GM21619 (cell line): ENCODE measurements at regions not wholly inside any gene's neighbourhood (a gene's known extent, or its start where the extent isn't known, plus 50 kb on each side); places are given as distances from the start of the nearest gene placed in this dataset.

Source experiments
- ATAC-seq: cut with Tn5 transposase; IDR thresholded peaks from one replicate; pipeline ENCODE4 v1.9.1; 2021; ENCODE audit not compliant: unreplicated experiment

DNA sequence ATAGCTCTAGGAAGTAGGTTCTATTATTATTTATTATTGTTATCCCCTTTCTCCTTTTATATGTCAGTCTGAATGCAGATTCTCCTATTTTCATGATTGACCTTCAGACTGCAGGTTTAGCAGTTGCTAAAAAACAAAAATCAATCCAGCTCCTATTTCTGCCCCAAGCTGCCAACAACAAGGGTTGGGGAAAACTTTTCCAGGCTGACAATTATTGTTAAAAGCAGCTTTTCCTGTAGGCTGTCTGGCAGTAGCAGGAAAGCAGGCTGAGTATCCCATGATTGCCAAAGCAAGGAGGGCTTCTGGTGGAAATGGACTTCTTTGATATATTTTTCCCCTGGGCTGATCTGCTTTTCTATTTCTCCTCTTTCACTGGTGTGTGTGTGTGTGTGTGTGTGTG is 78.0 kb upstream of the CTLA4 start:
- ATAC-seq = no peak

DNA sequence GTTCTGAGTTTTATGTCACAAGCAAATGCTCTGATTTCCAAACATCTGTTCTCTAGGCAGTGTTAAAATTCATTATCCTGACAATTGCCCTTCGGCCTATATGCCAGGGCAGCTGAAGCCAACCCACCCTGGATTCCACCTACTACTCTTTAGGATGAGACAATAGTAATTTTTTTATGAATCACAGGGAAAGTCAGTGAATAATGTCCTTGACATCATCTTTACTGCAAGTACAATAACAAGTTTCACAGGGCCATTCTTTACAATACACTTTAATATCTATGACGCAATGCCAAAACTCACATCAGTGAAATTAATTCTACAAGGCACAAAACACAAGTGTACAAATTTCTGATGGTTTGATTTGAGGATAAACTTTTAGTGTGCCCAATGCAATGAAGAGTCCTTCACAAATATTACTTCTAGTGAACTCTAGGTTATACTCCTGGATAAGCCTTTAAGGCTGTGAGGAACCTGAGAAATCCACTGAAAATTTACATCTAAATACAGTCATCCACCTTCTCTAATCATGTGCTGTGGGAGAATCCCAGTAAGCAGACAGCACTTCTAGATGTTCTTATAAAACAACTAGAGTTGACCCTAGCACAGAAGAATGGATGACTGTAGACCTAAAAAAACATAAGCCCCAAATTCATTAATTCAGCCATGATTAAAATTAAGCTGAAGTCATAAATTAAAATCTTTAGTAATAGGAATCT is 77.3 kb upstream of the CTLA4 start:
- no peak for ATAC-seq

DNA sequence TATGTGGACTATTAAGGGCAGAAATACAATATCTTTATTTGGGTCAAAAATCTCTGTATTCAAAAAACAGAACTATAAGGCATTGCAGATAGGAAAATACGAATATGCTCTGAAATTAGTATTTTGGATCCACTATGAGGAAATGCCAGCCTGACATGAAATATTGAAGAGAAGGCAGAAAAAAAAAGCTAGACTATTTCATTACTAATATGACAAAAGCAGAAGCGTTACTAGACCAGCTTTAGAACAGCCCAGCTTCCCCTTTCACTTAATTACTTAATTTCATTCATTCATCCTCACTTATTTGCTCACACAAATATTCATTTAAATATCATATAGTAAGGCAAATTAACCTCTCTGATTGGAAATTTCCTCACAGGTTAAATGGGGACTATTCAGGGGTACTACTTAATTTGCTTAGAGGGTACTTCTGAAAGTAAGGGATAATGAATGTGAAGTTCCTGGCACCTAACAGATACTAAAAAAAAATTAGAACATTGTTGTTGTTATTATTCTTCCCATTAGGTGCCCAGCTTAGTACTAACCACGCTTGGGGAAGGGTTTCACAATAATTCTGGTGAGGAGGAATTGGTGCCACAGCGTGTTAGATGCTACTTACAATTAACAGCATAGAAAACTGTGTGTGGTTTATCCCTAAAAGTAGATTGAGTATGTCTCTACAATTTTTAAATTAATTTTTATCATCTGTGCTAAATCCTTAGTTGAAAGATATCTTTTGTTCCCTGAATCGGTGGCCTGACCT is 71.1 kb upstream of the CTLA4 start:
- ATAC-seq = no peak

DNA sequence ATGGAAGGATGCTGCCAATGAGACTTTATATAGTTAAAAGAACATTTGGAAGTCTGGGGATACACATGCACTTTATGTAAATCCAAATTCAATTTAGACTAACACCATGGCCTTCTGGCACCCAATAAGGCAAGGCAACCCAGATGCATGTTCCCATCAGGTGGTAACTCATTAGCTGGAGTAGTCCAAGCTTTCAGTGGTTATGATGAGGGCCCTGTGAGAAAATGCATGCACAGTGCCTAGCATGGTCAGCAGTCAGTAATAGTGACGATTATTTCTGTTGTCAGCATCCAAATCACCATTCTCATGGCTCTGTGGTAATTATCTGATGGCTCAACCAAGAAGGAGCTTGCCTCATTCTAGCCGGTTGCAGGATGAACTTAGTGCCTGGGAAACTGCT is 70.3 kb upstream of the CTLA4 start:
- ATAC-seq = no peak

DNA sequence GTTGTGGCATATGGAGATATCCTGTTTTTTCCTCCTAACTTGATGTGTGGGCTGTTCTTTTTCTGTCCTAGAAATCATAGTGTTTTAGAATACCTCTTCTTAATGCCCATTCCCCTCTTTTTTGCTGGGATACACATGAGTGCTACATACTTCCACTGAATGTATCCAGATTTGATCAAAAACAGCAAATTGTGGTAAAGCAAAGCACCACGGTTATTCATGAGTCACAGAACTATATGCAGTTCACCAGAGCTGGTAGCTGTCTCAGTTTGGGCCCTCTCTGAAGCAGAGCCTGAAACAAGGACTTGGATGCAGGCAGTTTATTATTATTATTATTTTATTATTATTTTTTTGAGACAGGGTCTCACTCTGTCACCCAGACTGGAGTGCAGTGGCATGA is 69.9 kb upstream of the CTLA4 start:
- no peak for ATAC-seq

DNA sequence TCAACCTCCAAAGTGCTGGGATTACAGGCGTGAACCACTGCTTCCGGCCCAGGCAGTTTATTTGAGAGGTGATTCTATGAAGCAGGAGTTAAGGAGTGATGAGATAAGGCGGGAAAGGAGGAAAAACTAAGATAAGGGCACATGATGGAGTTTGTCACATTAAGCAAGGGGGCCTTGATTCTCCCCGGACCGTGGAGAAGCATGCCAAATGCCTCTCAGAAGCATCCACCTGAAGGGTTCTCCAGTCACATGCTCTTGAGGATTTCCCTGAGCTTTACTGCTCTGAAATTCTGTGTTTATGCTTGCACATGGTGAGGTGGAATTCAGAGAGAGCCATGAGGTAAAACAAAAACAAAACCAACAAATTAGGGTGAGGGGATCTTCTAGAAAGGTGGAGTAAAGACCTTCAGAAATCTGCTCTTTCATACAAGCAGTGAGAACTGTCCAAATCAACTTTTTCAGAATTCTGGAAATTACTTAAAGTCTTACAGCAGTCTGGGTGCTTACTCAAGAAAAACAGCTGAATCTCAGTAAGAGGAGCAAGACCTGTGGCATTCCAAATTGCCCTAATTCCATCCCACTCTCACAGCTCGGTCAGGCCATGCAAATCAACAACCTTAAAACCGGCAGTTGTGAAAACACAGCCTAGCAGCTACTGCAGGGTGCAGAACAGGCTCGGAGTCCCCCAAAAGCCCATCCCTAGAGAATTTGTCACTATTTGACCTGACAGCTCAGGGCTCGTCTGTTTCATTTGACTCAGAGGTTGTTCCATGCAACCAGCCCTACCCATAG is 69.1 kb upstream of the CTLA4 start:
- no peak for ATAC-seq

DNA sequence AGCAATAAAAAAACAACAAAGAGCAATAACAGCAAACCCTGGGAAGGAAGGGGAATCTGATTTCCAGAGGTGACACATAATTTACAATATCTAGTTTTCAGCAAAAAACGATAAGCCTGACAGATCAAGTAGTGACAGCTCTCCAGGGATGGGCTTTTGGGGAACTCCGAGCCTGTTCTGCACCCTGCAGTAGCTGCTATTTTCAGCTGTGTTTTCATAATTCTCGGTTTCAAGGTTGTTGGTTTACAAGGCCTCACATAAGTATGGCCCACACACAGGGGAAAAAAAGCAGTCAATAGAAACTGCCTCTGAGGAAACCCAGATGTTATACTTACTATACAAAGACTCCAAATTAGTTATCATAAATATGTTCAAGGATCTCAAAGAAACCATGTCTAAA is 67.7 kb upstream of the CTLA4 start:
- peak; percentile 96 for ATAC-seq

DNA sequence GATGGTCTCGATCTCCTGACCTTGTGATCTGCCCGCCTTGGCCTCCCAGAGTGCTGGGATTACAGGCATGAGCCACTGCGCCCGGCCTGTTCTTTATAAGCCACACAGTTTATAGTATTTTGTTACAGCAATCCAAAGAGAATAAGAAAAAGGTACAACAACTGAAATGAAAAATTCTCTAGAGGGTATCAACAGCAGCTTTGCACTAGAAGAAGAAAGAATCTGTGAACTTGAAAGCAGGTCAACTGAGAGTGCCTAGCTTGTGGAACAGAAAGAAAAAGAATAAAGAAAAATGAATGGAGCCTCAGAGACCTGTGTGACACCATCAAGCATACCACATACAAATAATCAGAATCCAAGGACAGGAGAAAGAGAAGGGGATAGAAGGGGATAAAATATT is 66.8 kb upstream of the CTLA4 start:
- no peak for ATAC-seq

DNA sequence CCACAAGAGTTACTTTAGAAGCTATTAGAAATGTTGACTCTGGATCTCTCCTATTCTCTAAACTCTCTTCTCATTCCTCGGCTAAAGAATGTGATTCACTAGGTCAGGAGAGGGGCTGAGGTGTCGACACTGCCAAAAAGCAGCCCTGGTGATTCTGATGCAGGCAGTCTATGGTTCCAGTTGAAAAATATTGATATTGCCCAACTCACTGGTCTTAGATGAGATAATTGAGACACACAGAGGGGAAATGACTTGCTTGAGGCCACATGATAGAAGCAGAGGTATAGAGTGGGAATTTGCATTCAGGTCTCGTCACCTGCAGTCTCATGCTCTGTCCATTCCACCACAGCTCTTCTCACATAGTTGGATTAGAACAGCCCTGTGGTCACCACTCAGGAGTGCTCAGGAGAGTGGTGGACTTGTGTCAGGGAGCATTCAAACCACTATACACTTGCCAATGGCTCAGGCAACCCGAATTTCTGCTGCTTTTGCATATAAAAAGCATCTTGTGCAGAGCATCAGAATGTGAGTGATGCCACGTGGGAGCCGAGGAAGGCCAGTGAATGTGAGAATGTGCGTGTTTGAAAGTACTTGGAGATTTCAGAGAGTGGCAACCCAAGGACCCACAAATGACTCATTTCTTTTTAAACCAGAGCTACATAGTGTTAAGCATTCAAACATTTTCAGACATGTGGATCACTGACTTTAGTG is 65.1 kb upstream of the CTLA4 start:
- ATAC-seq = no peak

DNA sequence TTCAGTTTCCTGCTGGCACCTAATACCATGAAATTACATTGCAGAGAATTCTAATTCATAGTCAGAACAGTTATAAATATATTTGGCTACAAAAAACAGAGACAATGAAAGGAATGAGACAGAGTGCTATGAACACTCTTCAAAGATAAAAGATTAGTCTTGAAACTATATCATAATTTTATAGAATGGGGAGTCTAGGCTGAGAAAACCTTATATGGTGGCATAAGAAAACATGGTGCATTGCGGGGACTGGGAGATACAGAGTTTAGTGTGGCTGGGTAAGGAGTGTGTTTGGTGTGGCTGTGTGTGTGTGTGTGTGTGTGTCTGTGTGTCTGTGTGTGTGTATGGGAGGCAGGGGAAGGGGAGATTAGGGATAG is 64.5 kb upstream of the CTLA4 start:
- ATAC-seq = no peak

DNA sequence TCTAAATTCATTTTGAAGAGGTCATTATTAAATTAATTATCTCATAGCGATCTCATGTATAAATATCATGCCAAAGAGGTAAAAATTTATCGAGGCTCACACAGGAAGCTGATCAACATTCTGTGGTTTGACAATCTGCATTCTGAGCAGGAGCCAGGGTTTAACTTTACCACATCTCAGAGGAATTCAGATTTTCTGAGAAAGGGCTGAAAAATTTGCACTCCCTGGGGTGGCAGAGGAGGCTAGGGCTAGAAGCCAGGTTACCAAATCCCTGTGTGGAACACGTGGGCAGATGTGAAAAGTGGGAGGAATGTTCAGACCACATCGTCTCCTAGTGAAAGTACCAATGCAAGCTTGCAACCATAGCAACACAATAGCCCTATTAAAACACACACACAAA is 63.5 kb upstream of the CTLA4 start:
- no peak for ATAC-seq

DNA sequence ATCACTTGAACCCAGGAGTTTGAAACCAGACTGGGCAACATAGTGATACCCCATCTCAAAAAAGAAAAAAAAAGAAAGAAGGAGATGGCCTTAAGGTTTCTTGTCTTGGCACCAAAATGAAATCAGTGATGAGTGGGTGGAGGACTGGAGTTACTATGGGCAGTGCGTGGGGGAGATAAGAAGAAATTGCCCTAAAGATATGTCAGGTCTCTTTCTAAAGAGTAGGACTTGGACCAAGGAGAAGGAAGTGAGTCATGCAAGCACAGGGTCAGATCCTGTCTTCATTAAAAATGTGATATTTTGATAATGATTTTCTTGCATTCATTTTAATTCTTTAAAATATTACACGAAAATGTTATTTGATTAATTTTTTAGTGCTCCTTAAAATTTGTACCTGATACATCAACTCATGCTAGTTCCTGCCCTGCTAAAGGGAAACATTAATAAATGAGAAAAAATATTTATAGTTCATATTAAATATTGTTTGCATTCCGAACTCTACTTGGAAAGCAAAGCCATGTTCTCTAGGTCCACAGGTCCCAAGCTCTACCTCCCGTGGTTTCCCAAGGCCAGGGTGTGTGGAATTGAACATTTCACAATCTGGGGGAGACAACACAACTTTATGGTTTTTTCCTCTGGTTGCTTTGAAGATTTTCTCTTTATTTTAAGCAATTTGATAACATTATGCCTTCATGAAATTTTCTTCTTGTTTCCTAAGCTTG is 62.6 kb upstream of the CTLA4 start:
- ATAC-seq = no peak

DNA sequence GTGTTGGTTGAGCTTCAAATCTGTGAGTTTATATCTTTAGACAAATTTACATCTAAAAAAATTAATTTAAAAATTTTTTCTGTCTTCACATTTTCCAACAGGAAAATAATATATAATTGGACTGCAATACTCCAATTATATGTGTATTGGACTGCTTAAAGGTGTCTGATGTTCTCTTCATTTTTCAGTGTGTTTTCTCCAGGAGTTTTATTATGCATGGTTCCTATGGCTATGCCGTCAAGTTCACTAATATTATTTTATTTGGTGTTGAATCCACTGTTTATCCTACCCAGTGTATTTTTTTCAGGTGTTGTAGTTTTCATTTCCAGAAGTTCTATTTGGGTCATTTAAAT is 62.1 kb upstream of the CTLA4 start:
- no peak for ATAC-seq

DNA sequence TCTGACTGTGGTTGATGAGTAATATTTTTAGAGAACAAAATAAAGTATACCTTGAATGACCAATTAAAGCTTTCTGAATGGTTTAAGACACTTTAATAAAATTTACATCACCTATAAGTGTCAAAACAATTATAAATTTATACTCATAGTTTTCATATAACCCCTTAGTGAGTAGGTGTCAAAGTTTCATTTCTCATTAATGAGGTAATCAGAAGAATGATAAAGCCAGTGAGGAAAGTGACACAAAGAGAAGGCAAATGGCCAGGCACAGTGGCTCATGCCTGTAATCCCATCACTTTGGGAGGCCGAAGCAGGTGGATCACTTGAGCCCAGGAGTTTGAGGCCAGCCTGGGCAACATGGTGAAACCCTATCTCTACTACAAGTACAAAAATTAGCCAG is 60.8 kb upstream of the CTLA4 start:
- ATAC-seq = no peak

DNA sequence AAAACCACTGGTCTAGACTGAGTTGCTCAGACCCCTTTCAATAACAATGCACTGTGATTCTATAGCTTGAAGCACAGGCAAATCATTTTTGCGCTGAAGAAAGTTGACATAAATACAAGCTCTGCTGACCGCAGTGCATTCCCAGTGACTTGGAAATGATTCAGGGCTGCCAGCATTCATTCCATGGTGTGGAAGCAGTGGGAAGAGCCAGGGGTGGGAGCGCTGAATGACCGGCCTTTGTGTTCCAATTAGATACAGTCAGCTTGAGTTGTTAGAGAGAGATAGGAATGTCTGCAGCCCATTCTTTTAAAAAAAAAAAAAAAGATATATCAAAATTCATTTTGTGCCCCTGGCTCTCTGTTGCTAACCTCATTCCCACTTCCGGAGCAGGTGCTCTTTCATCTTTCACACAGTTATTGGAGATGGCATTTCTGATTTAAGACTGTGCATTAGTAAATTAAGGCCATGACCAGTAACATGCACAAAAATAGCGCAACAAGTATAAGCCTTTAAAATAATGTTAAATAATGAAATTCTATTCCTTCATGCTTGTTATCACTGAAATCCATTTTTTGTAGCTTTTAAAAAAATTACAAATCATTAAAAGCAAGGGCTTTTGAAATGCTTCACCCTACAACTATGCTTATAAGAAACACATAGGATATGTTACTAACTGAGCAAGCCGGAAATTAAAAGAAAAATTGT is 59.4 kb upstream of the CTLA4 start:
- ATAC-seq = no peak

DNA sequence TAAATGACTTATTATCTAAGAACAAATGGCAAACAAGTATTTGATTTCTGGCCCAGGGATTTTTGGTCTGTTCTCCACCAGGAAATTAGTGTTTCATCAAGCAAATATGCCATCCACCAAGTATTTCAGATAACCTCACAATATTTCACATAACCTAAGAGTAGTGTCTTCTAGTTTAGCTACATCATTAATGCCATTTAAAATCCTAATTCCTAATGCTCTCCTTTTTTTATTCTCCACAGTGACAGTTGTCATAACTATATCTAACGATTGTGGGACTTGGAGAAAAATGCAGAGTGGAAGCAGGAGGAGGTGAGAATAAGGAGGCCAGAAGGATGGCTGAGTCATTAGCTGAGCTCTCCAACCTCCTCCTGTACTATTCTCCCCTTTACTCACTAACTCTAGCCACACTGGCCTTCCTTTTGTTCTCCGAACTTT is 58.5 kb upstream of the CTLA4 start:
- no peak for ATAC-seq

DNA sequence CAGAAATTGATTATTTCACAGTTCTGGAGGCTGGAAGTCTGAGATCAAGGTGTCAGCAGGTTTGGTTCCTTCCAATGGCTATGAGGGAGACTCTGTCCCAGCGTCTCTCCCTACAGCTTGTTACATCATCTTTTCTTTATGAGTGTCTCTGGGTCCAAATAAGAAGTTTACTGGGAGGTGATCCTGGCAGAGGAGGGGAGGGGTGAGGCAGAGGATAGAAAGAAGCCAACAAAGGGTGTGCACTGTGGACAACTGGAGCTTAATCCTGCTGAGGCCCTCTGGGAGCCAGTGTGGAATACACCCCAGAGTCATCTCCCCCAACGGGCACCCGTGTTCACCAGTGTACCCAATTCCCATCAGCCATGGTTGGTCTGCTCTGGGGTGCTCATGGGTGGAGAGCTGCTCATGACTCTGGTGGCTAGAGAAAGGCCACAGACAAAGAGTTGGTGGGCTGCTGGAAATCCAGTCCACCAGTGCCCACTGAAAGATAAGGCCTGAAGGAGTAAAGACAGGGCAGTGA is 57.5 kb upstream of the CTLA4 start:
- no peak for ATAC-seq

DNA sequence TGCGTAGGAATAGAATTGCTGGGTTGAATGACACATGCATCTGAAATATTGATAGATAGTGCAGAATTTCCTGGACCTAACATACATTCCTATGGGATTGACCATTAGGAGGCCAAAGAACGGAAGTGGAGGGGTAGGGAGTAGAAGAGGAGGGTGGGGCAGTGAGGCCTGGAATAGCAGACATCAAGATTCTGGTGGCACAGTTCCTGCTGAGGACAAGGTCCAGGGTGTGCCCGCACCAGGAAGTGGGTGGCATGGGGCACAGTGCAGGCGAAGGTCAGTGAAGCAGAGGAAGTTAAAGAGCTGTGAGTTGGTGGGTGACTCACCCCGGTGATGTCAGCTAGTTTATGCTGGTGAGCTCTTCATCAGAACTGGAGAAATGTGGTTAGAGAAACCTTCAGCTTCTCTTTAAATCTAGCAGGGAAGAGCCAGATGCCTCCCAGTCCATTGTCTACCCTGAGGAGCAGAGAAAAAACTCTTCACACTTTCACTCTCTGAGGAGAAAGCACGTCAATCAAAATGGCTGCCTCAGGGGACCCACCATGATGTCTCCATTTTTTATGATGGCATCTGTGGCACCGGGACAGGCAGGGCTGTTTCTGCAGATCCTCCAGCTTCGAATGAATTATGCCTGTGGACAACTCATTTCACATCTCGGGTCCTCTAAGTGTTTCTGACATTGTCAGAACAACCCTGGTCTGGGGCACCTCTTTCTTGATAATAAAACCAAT is 55.9 kb upstream of the CTLA4 start:
- ATAC-seq = peak; percentile 70
